Brain microvascular endothelial cell (primary cell): ENCODE measurements at regions not wholly inside any gene's neighbourhood (a gene's known extent, or its start where the extent isn't known, plus 50 kb on each side); places are given as distances from the start of the nearest gene placed in this dataset.

Source experiments
- DNase-seq: peaks from one replicate; pipeline ENCODE4 v3.0.0-alpha.2; 2020
- H3K27ac ChIP-seq: fragments of 250-450 bp; sonication (Bioruptor Pico); 2 replicates; pipeline ENCODE4 v1.5.1; 2020; ENCODE audit warnings: mild to moderate bottlenecking, moderate library complexity
- H3K27me3 ChIP-seq: fragments of 250-450 bp; sonication (Bioruptor Pico); replicated peaks from 2 replicates; pipeline ENCODE4 v1.5.1; 2020; ENCODE audit warnings: mild to moderate bottlenecking
- H3K36me3 ChIP-seq: fragments of 250-450 bp; sonication (Bioruptor Pico); replicated peaks from 2 replicates; pipeline ENCODE4 v1.5.1; 2020; ENCODE audit warnings: mild to moderate bottlenecking
- H3K4me3 ChIP-seq: 2 replicates; pipeline ENCODE4 v1.5.1; 2011; ENCODE audit warnings: low read depth, mild to moderate bottlenecking, control low read depth, low read length, moderate library complexity
- CTCF ChIP-seq: IDR thresholded peaks from 2 replicates; pipeline ENCODE4 v1.5.1; 2011; ENCODE audit warnings: low read depth, mild to moderate bottlenecking, moderate library complexity, low read length, control low read depth, inconsistent platforms; ENCODE audit errors: missing control alignments
- in situ Hi-C: cut with HindIII; loops from 2 replicates; pipeline ENCODE4 v1.10.0; 2017; ENCODE audit warnings: low sequenced_read_pairs, low pct_ligation_motif_present

- Histone ChIP-seq H3K36me3 (no peaks in the 10 kb centered on the region), H3K27me3 (no peaks in the 10 kb centered on the region), H3K4me3 (no peak overlapping the region), H3K27ac (no peak overlapping the region)
- TF ChIP-seq CTCF, result no peak
- no peak for DNase-seq
- in situ Hi-C loops, result no loop called here
Observed at GRCh38 chr1:83670909-83671565, 327.9 kb downstream of the TTLL7 start.

GRCh38 chr1:83641796-83642443, 357.0 kb downstream of the TTLL7 start:
- DNase-seq, result no peak
- no peak for TF ChIP-seq CTCF
- Histone ChIP-seq H3K27ac (no peak overlapping the region), H3K27me3 (no peaks in the 10 kb centered on the region), H3K36me3 (no peaks in the 10 kb centered on the region), H3K4me3 (no peak overlapping the region)
- in situ Hi-C loops, result no loop called here

- no peak for TF ChIP-seq CTCF
- Histone ChIP-seq H3K27me3 (no peaks in the 10 kb centered on the region), H3K27ac (no peak overlapping the region), H3K4me3 (no peak overlapping the region), H3K36me3 (no peaks in the 10 kb centered on the region)
- in situ Hi-C loops, result no loop called here
- DNase-seq, result no peak
Observed at GRCh38 chr1:83641206-83641658, 357.7 kb downstream of the TTLL7 start.

GRCh38 chr1:83639785-83640184, 359.1 kb downstream of the TTLL7 start:
- Histone ChIP-seq H3K27me3 (no peaks in the 10 kb centered on the region), H3K27ac (no peak overlapping the region), H3K4me3 (no peak overlapping the region), H3K36me3 (no peaks in the 10 kb centered on the region)
- in situ Hi-C loops, result no loop called here
- DNase-seq, result no peak
- TF ChIP-seq CTCF, result no peak

GRCh38 chr1:83637586-83637985, 361.3 kb downstream of the TTLL7 start:
- no peak for TF ChIP-seq CTCF

More at GRCh38 chr1:83637586-83637985, 361.3 kb downstream of the TTLL7 start:
- H3K27me3 ChIP-seq, result no peaks in the 10 kb centered on the region
- no peaks in the 10 kb centered on the region for H3K36me3 ChIP-seq
- no peak overlapping the region for H3K27ac ChIP-seq
- DNase-seq, result no peak
- in situ Hi-C loops, result no loop called here
- H3K4me3 ChIP-seq, result no peak overlapping the region
